ENCODE measurements at regions not wholly inside any gene's neighbourhood (a gene's known extent, or its start where the extent isn't known, plus 50 kb on each side); places are given as distances from the start of the nearest gene placed in this dataset.
"Not testable (repeated sequence)": the region's sequence is repeated elsewhere in the genome, so short reads cannot be mapped to it uniquely, and the experiment has no call there.

- H3K27me3 ChIP-seq (replicated peaks; ENCODE audit: control insufficient read depth, insufficient read depth, low read length); H3K4me1 ChIP-seq (ENCODE audit: control insufficient read depth, insufficient read depth, low read length); H3K9me3 ChIP-seq (ENCODE audit: control insufficient read depth, low read length); H3K4me3 ChIP-seq (ENCODE audit: low read length); DNase-seq (ENCODE audit: low read depth); H3K9ac ChIP-seq (ENCODE audit: low read length); H3K36me3 ChIP-seq (ENCODE audit: control insufficient read depth, insufficient read depth, low read length, severe bottlenecking): not testable (repeated sequence)
Measured at GRCh38 chr12:33966219-33966618, 56.1 kb upstream of the ALG10 start.

- H3K4me1 ChIP-seq (ENCODE audit: control insufficient read depth, insufficient read depth, low read length): no peaks in the 10 kb centered on the region
- H3K27me3 ChIP-seq (replicated peaks; ENCODE audit: control insufficient read depth, insufficient read depth, low read length): no peaks in the 10 kb centered on the region
- no peak for DNase-seq (ENCODE audit: low read depth)
- no peaks in the 10 kb centered on the region for H3K36me3 ChIP-seq (ENCODE audit: control insufficient read depth, insufficient read depth, low read length, severe bottlenecking)
- no peak overlapping the region for H3K9ac ChIP-seq (ENCODE audit: low read length)
- H3K9me3 ChIP-seq (ENCODE audit: control insufficient read depth, low read length): no peaks in the 10 kb centered on the region
- H3K4me3 ChIP-seq (ENCODE audit: low read length): no peak overlapping the region
Measured at GRCh38 chr12:33967760-33968159, 54.5 kb upstream of the ALG10 start.

Measured in adipocyte (in vitro differentiated cells).